H1 (cell line): ENCODE measurements at regions not wholly inside any gene's neighbourhood (a gene's known extent, or its start where the extent isn't known, plus 50 kb on each side); places are given as distances from the start of the nearest gene placed in this dataset.

ENCODE experiments used
- CEBPB ChIP-seq: IDR thresholded peaks from 2 replicates; pipeline ENCODE4 v1.6.1; 2012; ENCODE audit warnings: low read depth, low read length
- CHD2 ChIP-seq: IDR thresholded peaks from 2 replicates; pipeline ENCODE4 v1.6.1; 2012; ENCODE audit warnings: low read length, improper control_type of control experiment
- CTCF ChIP-seq, 3 experiments: IDR thresholded peaks; 1 replicate in 2 of 3; 2 replicates in 1 of 3; pipeline versions ENCODE4 v1.5.1 to v1.6.1; 2011; ENCODE audit warnings: low read length in 3 of 3, mild to moderate bottlenecking in 3 of 3, inconsistent platforms in 2 of 3, low read depth in 1 of 3, moderate library complexity in 1 of 3; ENCODE audit not compliant: insufficient read depth in 1 of 3; ENCODE audit errors: control extremely low read depth in 1 of 3
- EZH2 ChIP-seq: fragments of 200-600 bp; sonication (generic); IDR thresholded peaks from 2 replicates; pipeline ENCODE4 v1.7.1; 2012; ENCODE audit warnings: low read depth, mild to moderate bottlenecking, moderate library complexity, low read length, inconsistent platforms; ENCODE audit not compliant: severe bottlenecking
- GTF2F1 ChIP-seq: IDR thresholded peaks from 2 replicates; pipeline ENCODE4 v1.6.1; 2012; ENCODE audit warnings: low read depth, low read length, improper control_type of control experiment, borderline replicate concordance
- POLR2A ChIP-seq, 2 experiments: IDR thresholded peaks; 1 replicate in 1 of 2; 2 replicates in 1 of 2; pipeline ENCODE4 v1.6.1; 2011; ENCODE audit warnings: low read depth in 2 of 2, low read length in 2 of 2, mild to moderate bottlenecking in 2 of 2; ENCODE audit errors: control extremely low read depth in 1 of 2
- SIN3A ChIP-seq, 2 experiments: IDR thresholded peaks in 1 of 2; conservative IDR thresholded peaks in 1 of 2; 2 replicates each; pipeline ENCODE4 v1.6.1; 2011 to 2012; ENCODE audit warnings: low read length in 2 of 2, improper control_type of control experiment in 1 of 2, low read depth in 1 of 2, mild to moderate bottlenecking in 1 of 2

- TF ChIP-seq CEBPB (no peak), CTCF (IDR thresholded peaks at IDR 0.05; ENCODE audit: control extremely low read depth in 1 of 3, insufficient read depth in 1 of 3, low read depth in 1 of 3, low read length in 3 of 3) (no peak), POLR2A (IDR thresholded peaks at IDR 0.05; ENCODE audit: control extremely low read depth in 1 of 2, low read depth in 2 of 2, low read length in 2 of 2) (no peak), CHD2 (no peak), SIN3A (conservative IDR thresholded peaks at IDR 0.05 in 1 of 2, IDR thresholded peaks at IDR 0.05 in 1 of 2; ENCODE audit: low read depth in 1 of 2, low read length in 2 of 2) (no peak), EZH2 (no peak), GTF2F1 (no peak)
These were observed 793.9 kb upstream of the CITED2 start for GRCh38 chr6:140168365-140168764.
